Erythroblast (primary cell): ENCODE measurements at regions not wholly inside any gene's neighbourhood (a gene's known extent, or its start where the extent isn't known, plus 50 kb on each side); places are given as distances from the start of the nearest gene placed in this dataset.
"Not testable (repeated sequence)": the region's sequence is repeated elsewhere in the genome, so short reads cannot be mapped to it uniquely, and the experiment has no call there.

Source experiments
- DNase-seq, 2 experiments: peaks; one replicate each; lab custom pipeline; 2025; lab: John Stamatoyannopoulos, UW
- GATA1 ChIP-seq: IDR thresholded peaks from 2 replicates; pipeline ENCODE4 v1.6.1; 2011; ENCODE audit warnings: low read depth, mild to moderate bottlenecking, control low read depth, low read length, moderate library complexity
- POLR2A ChIP-seq: IDR thresholded peaks from 2 replicates; pipeline ENCODE4 v1.6.1; 2011; ENCODE audit warnings: mild to moderate bottlenecking, low read length

GRCh38 chr7:51869452-51869851 lies 552.8 kb upstream of the COBL start:
- TF ChIP-seq GATA1 (no peak), POLR2A (no peak)
- DNase-seq = no peak

- no peak for DNase-seq
- no peak for TF ChIP-seq GATA1
Observed at GRCh38 chr7:51867117-51867516, 550.5 kb upstream of the COBL start.

- TF ChIP-seq GATA1 (no peak), POLR2A (no peak)
Observed at GRCh38 chr7:51860305-51860704, 543.7 kb upstream of the COBL start.

GRCh38 chr7:51850126-51850525 lies 533.5 kb upstream of the COBL start:
- TF ChIP-seq GATA1 = no peak
- no peak for TF ChIP-seq POLR2A
- DNase-seq = no peak

More at GRCh38 chr7:51860305-51860704, 543.7 kb upstream of the COBL start:
- no peak for DNase-seq

- no peak for DNase-seq
- TF ChIP-seq GATA1 (no peak), POLR2A (no peak)
Observed at GRCh38 chr7:51847461-51848134, 531.0 kb upstream of the COBL start.

- DNase-seq = not testable (repeated sequence)
Observed at GRCh38 chr7:51839130-51839529, 522.5 kb upstream of the COBL start.

GRCh38 chr7:51827631-51828030 lies 511.0 kb upstream of the COBL start:
- DNase-seq = no peak
- no peak for TF ChIP-seq POLR2A
- TF ChIP-seq GATA1 = no peak

GRCh38 chr7:51824050-51824449 lies 507.4 kb upstream of the COBL start:
- DNase-seq = no peak
- TF ChIP-seq GATA1 (no peak), POLR2A (no peak)

- no peak for DNase-seq
- TF ChIP-seq POLR2A (no peak), GATA1 (no peak)
Observed at GRCh38 chr7:51823437-51823836, 506.8 kb upstream of the COBL start.

- TF ChIP-seq POLR2A = no peak
- TF ChIP-seq GATA1 = no peak
- no peak for DNase-seq
Observed at GRCh38 chr7:51817694-51818225, 501.2 kb upstream of the COBL start.

- DNase-seq = not testable (repeated sequence)
Observed at GRCh38 chr7:51805783-51806431, 489.3 kb upstream of the COBL start.

- no peak for TF ChIP-seq POLR2A
- no peak for TF ChIP-seq GATA1
- no peak for DNase-seq
Observed at GRCh38 chr7:51802718-51803117, 486.1 kb upstream of the COBL start.

- no peak for DNase-seq
Observed at GRCh38 chr7:51797371-51797770, 480.8 kb upstream of the COBL start.

GRCh38 chr7:51792796-51793195 lies 476.2 kb upstream of the COBL start:
- no peak for DNase-seq
- TF ChIP-seq POLR2A (no peak), GATA1 (no peak)

More at GRCh38 chr7:51797371-51797770, 480.8 kb upstream of the COBL start:
- TF ChIP-seq GATA1 (no peak), POLR2A (no peak)

- DNase-seq = peak in 1 of 2 experiments; percentile 2
Observed at GRCh38 chr7:51789489-51789888, 472.9 kb upstream of the COBL start.

More at GRCh38 chr7:51789489-51789888, 472.9 kb upstream of the COBL start:
- TF ChIP-seq POLR2A (no peak), GATA1 (no peak)
